ENCODE measurements at regions not wholly inside any gene's neighbourhood (a gene's known extent, or its start where the extent isn't known, plus 50 kb on each side); places are given as distances from the start of the nearest gene placed in this dataset.
"Not testable (repeated sequence)": the region's sequence is repeated elsewhere in the genome, so short reads cannot be mapped to it uniquely, and the experiment has no call there.

DNA sequence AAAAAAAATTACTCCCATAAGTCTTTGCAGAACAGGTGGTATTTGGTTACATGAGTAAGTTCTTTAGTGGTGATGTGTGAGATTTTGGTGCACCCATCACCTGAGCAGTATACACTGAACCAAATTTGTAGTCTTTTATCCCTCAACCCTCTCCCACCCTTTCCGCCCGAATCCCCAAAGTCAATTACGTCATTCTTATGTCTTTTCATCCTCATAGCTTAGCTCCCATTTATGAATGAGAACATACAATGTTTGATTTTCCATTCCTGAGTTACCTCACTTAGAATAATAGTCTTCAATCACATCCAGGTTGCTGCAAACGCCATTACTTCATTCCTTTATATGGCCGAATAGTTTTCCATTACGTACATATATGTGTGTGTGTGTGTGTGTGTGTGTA lies 2742.7 kb downstream of the ARAP2 start:
- DNase-seq (ENCODE audit: low spot score); intact Hi-C loops (cut with DNase I): not testable (repeated sequence)

DNA sequence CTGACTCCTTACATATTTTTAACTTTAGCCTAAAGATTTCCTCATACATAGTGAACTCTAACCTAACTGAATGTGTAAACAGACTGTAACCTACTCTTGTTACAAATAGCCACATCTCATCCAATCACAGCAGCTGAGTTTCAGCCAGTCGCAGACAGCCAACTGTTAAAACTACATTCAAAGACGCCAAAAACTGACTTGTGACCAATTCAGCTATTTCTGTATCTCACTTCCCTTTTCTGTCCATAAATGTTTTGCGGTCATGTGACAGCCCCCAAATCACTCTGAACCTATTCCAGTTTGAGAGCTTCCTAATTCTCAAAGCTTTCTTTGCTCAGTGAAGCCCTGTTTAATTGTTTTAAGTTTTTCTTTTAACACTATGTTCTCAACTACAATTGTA lies 2731.9 kb downstream of the ARAP2 start:
- no peak for DNase-seq (ENCODE audit: low spot score)

DNA sequence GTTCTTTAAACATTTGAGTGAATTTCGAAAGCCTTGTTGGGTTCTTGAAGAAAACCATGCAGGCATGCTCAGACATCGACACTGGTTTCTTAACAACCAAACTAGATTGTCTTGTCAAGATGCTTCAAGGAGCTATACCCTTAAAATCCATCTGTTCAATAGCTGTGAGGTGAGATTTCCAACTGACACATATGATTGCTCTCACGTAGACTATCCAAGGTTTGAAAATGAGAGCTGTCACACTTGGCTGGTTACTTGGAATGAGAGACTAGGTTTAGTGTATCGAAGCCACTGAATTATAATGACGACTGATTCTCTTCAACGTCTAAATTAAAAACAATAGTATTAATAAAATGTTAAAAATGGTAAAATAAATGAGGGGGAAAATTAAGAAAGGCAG lies 2725.5 kb downstream of the ARAP2 start:
- no peak for DNase-seq (ENCODE audit: low spot score)
- intact Hi-C loops (cut with DNase I) = no loop called here

More for the DNA sequence above, 2731.9 kb downstream of the ARAP2 start:
- intact Hi-C loops (cut with DNase I) = no loop called here

DNA sequence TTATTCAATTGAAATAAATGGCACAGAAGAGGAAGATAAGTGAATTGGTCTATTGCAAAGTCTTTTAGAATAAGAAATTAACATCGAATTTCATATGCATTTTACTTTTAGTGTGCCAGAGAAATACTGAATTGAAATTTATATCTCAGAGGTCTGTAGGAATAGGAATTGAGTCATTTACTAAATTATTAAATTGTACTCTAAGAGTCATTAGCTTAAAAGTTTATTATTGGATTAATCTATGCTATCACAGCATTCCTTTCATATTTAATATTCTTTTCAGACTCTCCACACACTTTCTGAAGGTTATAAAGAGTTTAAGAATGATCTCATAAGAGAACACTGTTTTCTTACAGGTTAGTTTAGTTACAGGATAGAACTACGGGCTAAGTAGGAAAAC lies 2711.5 kb downstream of the ARAP2 start:
- intact Hi-C loops (cut with DNase I) = no loop called here
- DNase-seq (ENCODE audit: low spot score) = no peak

DNA sequence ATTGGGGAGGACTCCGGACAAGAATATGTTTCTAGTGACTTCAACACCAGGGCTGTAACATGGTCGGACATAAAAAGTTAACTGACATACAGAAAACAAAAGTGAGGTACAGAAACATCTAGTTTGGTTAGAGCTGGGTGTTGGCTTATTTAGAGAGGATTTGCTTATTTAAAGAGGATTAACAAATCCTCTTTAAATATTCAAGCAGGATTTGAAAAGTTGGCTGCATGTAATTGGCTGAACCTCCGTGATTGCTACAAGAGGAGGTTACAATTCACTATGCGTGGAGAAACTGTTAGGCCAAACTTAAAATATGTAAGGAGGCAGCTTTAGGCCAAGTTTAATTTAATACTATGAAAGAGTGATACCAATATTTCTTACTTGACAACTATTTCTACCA lies 2707.4 kb downstream of the ARAP2 start:
- no peak for DNase-seq (ENCODE audit: low spot score)

DNA sequence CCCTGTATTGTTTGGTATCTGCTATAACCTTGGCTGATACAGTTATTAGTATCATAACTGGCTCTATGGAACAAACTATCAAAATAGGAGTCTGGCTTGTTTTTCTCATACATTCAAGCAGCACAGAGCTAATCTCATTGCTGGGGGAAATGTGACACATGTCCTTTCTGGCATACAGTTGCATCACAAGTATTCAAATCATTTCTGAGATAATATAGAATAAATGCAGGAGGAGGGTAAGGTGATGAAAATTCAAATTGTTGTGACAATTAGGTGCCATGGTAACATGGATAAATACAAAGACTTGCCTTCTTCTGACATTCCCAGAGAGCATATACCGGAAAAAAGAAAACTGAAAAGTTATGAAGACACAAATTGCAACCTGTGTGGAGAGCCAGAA lies 2706.8 kb downstream of the ARAP2 start:
- no peak for DNase-seq (ENCODE audit: low spot score)
- intact Hi-C loops (cut with DNase I) = no loop called here

More for the DNA sequence above, 2707.4 kb downstream of the ARAP2 start:
- intact Hi-C loops (cut with DNase I) = no loop called here

DNA sequence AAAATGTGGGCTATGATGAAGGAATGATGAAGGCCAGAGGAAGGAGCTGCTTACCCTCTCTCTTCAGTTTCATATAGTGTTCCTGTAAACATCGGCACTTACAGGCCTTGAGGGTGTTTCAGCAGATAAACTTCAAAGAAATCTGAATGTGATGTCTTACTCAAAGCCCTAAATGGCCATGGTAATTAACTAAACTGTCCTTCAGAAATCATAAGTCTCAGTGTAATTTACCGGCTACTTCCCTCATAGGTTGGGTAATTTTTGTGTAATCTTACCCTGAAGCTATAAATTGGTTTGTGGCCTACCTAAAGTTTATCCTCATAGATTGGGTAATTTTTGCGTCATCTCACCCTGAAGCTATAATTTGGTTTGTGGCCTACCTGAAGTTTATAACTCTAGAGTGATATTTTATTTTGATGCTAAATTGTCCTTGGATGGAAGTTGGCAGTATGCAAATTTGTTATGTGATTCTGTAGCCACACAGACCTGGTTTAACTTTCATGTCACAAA lies 2700.3 kb downstream of the ARAP2 start:
- no peak for DNase-seq (ENCODE audit: low spot score)
- intact Hi-C loops (cut with DNase I) = no loop called here

DNA sequence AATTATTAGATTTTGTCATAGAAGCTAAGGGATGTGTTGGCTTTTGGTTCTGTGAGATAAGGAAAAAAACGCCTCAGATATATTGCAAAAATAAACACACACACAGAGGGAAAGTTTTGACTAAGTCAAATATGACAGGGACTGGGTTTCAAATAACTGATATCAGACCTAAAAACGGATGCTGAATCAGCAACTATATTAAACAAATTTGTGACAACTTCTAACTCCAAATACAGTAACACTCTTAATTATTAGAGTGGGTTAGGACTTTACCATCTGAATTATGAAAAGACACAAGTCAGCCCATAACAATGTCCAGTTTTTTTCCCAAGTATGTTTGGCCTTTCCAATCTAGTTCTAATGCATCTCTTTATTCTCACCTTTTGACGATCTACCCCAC lies 2693.1 kb downstream of the ARAP2 start:
- intact Hi-C loops (cut with DNase I) = no loop called here
- no peak for DNase-seq (ENCODE audit: low spot score)

DNA sequence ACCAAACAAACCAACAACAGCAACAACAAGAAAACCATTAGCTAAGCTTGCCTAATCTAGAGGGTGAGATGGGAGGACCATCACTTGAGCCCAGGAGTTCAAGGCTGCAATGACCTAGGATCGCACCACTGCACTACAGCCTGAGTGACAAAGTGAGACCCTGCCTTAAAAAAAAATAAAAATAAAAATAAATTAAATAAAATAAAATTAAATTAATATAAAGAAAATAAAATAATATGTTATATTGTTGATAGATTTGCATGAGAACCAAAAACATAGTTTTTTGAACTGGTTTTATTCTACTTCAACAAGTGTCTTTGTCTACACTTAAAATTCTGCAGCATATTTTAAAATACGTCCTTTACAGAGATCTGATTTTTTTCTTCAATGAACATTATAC lies 2683.1 kb downstream of the ARAP2 start:
- DNase-seq (ENCODE audit: low spot score) = no peak
- intact Hi-C loops (cut with DNase I) = no loop called here

DNA sequence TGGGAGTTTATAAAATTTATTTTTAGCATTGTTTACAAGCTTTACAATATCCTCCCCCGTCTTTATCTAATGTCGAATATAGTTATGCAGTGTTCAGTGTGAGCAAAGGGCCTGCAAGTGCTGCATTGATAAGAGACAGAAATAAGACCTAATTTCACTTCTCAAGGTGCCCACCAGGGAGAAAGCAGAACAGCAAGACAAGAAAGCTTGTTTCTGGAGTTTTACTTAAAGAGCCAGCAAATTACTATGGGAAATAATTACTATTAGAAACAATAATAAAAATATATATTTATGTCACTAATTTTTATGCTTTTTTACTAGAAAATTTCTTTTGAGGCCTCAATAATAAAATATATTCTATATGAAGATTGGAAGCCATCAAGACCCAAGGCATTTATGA lies 2677.7 kb downstream of the ARAP2 start:
- intact Hi-C loops (cut with DNase I) = no loop called here
- no peak for DNase-seq (ENCODE audit: low spot score)

DNA sequence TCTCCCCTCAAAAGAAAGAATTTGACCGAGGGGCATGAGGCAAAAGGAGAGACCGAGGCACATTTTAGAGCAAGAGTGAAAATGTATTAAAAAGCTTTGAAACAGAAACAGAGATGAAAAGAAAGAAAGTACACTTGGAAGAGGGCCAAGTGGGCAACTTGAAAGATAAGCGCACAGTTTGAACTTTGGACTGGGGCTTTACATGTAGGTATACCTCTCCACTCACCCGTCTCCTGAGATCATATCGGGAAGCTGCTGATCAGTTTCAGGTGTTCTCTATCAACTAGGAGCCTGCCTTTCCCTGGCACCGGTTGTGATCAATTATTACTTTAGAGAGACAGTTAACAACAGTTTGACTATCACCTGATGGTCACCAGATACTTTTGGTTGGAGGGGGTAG lies 2666.5 kb downstream of the ARAP2 start:
- intact Hi-C loops (cut with DNase I) = no loop called here
- no peak for DNase-seq (ENCODE audit: low spot score)

DNA sequence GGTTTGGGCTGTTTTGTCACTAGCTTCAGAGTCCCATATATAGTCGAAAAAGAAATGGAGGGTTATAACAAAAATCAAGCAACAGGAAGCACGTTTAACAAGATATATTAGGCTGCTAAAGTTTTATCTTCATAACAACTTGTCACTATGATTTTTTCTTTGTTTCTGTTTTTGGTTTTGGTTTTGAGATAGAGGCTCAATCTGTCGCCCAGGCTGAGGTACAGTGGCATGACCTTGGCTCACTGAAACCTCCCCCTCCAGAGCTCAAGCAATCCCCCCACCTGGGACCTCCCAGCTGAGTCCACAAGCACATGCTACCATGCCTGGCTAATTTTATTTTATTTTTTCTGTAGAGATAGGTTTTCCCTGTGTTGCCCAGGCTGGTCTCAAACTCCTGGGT lies 2664.4 kb downstream of the ARAP2 start:
- no peak for DNase-seq (ENCODE audit: low spot score)

DNA sequence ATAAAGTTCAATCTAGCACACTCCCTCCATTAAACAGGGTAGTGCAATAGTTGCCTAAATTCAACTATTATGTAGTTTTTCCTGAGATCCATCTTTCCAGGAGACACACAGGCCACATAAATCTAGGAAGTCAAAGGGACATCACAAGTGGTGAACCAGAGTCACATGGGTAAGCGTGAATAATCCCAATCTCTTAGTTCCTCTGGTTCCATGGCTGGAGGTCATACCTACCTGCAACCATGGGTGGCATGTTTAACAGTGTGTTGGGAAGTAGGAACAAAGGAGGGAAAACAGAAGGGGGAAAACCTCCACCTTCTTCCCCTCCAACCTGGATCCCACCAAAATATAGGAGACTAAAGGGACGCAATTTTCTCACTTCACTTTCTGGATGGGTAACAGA lies 2651.6 kb downstream of the ARAP2 start:
- intact Hi-C loops (cut with DNase I) = no loop called here
- DNase-seq (ENCODE audit: low spot score) = no peak

More for the DNA sequence above, 2664.4 kb downstream of the ARAP2 start:
- intact Hi-C loops (cut with DNase I) = no loop called here

DNA sequence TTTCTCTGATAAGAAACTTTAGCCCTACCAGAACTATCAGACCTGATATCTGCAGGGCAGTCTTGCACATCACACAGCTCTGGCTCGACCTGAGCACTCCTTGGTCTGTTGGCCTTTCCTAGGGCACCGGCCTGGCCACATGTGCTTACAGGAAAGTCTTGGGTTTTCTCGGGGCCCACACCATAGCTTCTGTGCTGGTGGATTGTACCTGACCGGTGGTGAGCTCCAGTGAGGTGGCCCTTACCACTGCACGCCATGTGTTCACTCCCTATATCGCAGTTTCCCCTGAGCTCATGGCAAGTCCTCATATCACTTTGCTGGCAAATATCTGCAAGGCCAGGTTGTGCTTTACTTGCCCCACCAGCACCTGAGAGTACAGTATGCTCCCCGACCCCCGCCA lies 2637.4 kb downstream of the ARAP2 start:
- DNase-seq (ENCODE audit: low spot score) = no peak
- intact Hi-C loops (cut with DNase I) = no loop called here

DNA sequence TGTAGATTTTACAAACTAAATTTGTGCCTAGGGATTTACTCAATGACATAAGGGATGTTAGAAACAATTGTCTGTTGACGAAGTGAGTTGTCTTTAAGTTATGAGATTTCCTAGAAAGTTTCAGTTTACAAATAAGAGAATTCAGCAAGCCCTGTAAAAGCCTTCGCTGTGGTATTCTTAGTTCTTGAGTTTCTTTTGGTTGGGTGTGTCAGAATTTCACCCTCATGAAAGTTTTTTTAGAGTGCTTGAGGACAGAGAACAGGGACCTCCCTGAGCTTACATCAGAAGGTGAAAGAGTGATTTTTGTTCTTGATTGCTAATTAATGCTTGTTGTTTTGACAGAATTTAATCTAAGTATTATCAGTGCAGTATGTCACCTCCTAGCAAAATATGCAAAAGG lies 2628.2 kb downstream of the ARAP2 start:
- intact Hi-C loops (cut with DNase I) = no loop called here
- no peak for DNase-seq (ENCODE audit: low spot score)

DNA sequence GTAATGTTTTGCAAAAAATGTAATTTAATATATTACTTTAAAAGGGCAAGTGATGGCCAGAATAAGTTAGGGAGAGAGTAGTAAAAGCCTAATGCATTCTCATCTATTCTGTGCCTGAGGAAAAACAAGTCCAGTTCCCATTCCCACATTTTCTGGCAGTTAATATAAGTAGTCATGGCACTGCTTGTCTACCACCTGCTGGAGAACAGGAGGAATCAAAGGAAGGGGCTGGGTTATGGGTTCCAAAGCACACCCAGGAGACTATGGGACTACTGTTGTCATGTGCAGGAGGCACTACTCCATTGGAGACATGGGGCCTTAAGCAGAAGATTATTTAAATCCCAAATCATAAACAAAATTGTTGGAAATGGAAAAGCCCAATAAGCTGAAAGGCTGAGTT lies 2618.6 kb downstream of the ARAP2 start:
- intact Hi-C loops (cut with DNase I) = no loop called here
- no peak for DNase-seq (ENCODE audit: low spot score)

DNA sequence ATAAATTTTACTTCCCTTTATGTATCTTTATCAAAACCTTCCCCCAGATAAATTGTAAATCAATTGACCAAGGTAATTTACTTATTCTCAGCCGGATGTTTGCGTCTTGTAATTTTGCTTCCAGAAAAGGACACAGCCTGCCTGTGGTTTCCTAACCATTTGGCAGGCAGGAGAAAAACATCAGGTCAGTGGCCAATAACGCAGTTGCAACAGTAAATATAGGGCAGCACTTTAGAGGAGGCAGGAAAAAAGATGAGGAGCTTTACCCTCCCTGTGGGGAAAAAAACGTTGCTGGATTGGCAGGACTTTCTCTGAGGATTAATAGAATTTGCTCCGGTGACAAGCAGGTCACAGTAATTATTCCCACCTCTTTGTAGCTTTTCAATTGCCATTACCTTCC lies 2618.1 kb downstream of the ARAP2 start:
- no peak for DNase-seq (ENCODE audit: low spot score)
- intact Hi-C loops (cut with DNase I) = no loop called here

DNA sequence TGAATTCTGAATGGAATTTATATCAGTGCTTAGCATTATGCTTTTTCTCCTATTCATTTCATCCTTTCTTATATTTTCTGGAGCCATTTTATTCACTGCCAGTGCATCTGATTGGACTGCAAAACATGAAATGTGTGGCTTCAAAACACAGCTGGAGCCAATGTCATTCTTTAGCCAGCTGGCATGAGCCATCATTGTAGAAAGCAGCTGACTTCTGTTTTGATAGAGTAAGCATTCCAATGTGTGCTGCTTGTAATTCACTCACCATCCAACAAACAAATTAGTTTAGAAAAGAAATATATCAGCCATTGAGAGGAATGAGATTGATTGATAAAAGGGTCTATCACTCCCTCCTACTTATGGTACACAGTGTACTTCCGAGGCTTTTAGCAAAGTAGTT lies 2616.0 kb downstream of the ARAP2 start:
- intact Hi-C loops (cut with DNase I) = no loop called here
- DNase-seq (ENCODE audit: low spot score) = no peak

DNA sequence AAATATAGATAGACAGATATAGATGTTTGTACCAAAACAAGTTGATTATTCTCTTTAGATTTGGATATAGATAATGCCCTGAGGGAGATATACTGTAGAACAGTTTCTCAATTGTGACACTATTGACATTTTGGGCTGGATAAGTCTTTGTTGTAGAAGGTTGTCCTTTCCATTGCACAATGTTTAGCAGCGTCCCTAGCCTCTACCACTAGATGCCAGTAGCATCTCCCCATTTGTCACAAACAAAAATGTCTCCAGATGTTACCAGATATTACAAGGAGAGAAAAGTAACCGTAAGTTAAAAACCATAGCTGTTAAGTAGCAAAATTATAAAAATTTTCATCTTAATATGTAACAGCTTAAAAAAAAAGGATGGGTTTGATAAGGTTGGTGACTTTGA lies 2595.3 kb downstream of the ARAP2 start:
- DNase-seq (ENCODE audit: low spot score) = no peak
- intact Hi-C loops (cut with DNase I) = no loop called here

DNA sequence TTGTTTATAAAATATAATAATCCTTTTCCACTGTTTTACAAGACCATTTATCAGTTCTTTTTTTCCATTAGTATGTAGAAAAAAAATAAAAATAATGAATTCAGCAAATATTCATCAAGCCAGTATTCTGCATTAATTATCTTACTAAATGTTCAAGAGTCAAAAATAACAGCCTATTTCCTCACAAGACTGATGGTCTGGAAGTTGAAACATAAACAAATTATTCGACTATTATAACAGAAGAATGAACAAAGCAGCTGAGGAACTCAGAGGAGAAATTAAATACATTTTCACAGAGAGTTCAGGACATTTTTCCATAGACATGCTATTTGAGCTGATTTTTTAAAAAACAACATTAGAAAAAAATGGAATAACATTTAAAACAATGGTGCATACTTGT lies 2594.8 kb downstream of the ARAP2 start:
- intact Hi-C loops (cut with DNase I) = no loop called here

DNA sequence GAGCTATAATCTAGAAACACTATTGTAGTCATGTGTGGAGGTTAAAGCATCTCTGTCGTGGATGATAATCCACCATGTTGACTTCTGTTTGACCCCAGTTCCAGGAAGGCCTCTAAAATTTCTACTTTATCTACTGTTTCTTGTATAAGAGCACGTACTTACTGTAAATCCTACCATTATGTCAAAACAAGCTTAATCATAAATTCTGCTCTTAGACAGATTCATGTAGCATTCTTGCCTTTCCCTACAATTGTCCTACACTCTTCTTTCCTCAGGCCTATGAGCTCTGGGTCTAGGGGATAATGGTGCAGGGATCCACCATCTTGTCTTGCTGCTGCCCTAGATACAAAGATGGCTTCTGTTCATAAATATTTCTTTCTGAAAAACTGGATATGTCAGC lies 2594.3 kb downstream of the ARAP2 start:
- intact Hi-C loops (cut with DNase I) = no loop called here
- DNase-seq (ENCODE audit: low spot score) = no peak

More for the DNA sequence above, 2594.8 kb downstream of the ARAP2 start:
- no peak for DNase-seq (ENCODE audit: low spot score)

DNA sequence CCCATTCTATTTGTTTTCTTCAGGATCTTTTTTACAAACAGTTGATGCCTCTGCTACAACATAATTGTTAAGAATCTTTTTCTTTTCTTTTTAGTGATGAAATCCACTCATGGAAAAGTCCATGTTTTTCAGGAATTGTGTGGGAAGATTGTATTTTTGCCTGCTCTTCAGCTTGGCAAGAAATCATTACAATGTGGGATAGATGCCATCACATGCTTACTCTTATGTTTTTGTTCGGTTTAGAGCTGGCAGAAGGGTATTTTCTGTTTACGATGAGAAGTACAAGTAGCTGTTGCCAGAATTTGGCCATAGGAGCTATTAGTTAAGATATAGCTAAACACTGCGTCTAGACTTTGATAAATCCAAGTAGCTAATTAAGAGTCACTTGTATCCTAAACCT lies 2585.3 kb downstream of the ARAP2 start:
- no peak for DNase-seq (ENCODE audit: low spot score)
- intact Hi-C loops (cut with DNase I) = no loop called here

DNA sequence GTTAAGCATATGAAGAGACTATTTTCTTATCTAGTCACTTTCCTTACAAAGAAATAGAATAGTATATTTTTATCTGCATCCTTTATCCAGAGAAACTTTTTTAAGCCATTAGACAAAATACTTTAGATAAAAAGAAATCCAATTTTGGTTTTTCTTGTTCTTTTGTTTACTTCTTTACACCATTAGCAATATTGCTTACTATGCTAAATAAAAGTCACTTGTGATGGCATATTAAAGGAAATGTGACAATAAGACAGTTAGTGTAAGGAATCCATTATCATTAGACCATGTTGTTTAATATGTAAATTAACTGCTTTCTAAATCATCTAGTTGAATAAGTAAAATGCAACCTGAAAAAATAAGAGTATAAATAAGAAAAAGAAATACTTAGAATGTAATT lies 2582.7 kb downstream of the ARAP2 start:
- intact Hi-C loops (cut with DNase I) = no loop called here
- DNase-seq (ENCODE audit: low spot score) = no peak

Data from cardiac septum (tissue), 1 donor.